ENCODE measurements at regions not wholly inside any gene's neighbourhood (a gene's known extent, or its start where the extent isn't known, plus 50 kb on each side); places are given as distances from the start of the nearest gene placed in this dataset.

GRCh38 chr11:70761094-70761907, 363.0 kb downstream of the CTTN start:
- TF ChIP-seq, protein P1, sequence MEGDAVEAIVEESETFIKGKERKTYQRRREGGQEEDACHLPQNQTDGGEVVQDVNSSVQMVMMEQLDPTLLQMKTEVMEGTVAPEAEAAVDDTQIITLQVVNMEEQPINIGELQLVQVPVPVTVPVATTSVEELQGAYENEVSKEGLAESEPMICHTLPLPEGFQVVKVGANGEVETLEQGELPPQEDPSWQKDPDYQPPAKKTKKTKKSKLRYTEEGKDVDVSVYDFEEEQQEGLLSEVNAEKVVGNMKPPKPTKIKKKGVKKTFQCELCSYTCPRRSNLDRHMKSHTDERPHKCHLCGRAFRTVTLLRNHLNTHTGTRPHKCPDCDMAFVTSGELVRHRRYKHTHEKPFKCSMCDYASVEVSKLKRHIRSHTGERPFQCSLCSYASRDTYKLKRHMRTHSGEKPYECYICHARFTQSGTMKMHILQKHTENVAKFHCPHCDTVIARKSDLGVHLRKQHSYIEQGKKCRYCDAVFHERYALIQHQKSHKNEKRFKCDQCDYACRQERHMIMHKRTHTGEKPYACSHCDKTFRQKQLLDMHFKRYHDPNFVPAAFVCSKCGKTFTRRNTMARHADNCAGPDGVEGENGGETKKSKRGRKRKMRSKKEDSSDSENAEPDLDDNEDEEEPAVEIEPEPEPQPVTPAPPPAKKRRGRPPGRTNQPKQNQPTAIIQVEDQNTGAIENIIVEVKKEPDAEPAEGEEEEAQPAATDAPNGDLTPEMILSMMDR (IDR thresholded peaks at IDR 0.05; ENCODE audit: low read depth, low read length, missing input control), result no peak
- no peak for TF ChIP-seq TAF1 (conservative IDR thresholded peaks at IDR 0.05)
- TF ChIP-seq RAD21 (IDR thresholded peaks at IDR 0.05), result no peak
- TF ChIP-seq, protein P2, sequence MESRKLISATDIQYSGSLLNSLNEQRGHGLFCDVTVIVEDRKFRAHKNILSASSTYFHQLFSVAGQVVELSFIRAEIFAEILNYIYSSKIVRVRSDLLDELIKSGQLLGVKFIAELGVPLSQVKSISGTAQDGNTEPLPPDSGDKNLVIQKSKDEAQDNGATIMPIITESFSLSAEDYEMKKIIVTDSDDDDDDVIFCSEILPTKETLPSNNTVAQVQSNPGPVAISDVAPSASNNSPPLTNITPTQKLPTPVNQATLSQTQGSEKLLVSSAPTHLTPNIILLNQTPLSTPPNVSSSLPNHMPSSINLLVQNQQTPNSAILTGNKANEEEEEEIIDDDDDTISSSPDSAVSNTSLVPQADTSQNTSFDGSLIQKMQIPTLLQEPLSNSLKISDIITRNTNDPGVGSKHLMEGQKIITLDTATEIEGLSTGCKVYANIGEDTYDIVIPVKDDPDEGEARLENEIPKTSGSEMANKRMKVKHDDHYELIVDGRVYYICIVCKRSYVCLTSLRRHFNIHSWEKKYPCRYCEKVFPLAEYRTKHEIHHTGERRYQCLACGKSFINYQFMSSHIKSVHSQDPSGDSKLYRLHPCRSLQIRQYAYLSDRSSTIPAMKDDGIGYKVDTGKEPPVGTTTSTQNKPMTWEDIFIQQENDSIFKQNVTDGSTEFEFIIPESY (IDR thresholded peaks at IDR 0.05), result no peak
- no peak for TF ChIP-seq EGR1 (IDR thresholded peaks at IDR 0.05; ENCODE audit: low read depth in 2 of 2)
- no peak for TF ChIP-seq JUND (IDR thresholded peaks at IDR 0.05)
- TF ChIP-seq YY1 (IDR thresholded peaks at IDR 0.05), result no peak
- TF ChIP-seq FOXA1 (IDR thresholded peaks at IDR 0.05), result no peak
- TF ChIP-seq NR2F2 (IDR thresholded peaks at IDR 0.05), result no peak
- TF ChIP-seq HNF4A (conservative IDR thresholded peaks at IDR 0.05), result no peak
- TF ChIP-seq, protein P3, sequence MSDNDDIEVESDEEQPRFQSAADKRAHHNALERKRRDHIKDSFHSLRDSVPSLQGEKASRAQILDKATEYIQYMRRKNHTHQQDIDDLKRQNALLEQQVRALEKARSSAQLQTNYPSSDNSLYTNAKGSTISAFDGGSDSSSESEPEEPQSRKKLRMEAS (IDR thresholded peaks at IDR 0.05), result no peak
- TF ChIP-seq REST (IDR thresholded peaks at IDR 0.05), result no peak

All from liver (tissue), 3 donors.